HG03571 (cell line): ENCODE measurements at regions not wholly inside any gene's neighbourhood (a gene's known extent, or its start where the extent isn't known, plus 50 kb on each side); places are given as distances from the start of the nearest gene placed in this dataset.
"Not testable (repeated sequence)": the region's sequence is repeated elsewhere in the genome, so short reads cannot be mapped to it uniquely, and the experiment has no call there.

ENCODE experiments used
- ATAC-seq: cut with Tn5 transposase; IDR thresholded peaks from one replicate; pipeline ENCODE4 v1.9.1; 2021; ENCODE audit not compliant: unreplicated experiment

DNA sequence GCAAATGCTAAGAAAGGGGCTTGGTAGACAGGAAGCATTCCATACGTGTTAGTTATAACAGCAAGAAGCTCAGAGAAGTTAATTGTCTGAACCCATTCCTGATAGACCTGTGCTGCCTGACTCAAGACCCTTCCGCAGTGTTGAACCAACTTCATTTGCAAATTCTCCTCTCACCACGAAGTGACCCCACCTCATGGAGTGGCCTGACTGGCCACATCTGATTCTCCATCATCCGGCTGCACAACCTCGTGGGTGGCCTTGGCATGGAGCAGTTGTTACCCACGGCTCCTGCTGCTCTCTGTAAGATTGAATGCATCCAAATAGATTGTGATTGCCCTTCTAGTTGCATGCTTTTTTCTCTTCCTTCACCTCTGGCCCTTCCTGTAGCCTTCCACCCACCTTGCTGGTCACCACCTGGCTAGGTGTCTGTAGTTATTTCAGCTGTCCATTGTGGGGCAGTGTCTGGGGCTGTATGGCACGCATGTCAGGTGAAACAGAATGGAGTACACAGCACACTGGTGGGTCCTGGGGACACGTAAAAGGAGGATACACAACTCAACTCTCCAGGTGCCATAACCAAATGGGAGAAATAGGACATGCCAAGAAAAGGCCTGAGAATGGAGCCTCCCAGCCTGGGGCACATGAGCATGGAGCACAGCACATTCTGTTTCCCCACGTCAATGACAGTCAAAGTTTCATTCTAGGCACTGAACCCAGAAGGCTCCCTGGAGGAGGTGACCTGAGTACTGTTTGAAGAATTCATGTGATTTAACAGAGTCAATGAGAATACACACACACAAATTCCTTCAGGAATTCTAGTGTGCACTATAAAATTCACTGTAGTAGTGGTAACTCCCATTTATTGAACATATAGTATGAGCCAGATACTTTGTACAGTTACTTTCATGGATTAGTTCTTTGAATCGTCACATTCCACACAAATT lies 70.5 kb upstream of the PTCH1 start:
- no peak for ATAC-seq

DNA sequence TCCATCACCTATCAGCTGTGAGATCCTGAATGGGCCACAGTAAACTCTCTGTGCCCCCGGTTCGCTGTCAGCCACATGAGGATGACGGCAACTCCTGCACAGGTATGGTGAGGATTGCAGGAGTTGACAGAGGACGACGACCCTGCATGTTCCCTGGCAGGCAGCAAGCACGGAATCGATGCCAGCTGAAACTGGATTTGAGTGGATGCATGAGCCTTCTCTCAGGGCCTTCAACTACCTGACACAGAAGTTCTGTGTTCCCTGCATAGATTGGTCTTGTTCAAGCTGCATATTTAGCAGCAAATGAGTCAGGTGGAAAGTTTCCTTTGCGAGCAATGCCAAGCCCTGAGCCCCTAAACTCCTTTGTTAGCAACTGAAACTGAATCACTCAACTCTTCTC lies 69.6 kb upstream of the PTCH1 start:
- no peak for ATAC-seq

DNA sequence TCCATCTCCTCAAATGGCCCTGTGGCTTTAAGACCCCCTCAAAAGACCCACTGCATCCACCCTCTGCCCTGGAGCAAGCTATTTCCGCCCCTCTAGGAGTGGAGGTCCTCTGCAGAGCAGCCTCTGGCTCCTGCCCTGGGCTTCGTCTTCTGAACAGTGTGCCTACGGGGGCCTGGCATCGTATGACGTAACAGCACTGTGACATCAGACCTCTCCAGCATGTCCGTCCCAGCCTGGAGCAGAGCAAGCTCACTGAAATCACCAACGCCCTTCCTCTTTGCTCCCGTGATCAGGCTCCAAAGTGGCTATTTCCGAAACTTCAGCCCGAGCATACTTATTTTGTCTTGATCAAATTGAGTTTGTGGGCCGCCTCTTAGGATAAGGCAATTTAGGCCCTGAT lies 69.1 kb upstream of the PTCH1 start:
- ATAC-seq: no peak

DNA sequence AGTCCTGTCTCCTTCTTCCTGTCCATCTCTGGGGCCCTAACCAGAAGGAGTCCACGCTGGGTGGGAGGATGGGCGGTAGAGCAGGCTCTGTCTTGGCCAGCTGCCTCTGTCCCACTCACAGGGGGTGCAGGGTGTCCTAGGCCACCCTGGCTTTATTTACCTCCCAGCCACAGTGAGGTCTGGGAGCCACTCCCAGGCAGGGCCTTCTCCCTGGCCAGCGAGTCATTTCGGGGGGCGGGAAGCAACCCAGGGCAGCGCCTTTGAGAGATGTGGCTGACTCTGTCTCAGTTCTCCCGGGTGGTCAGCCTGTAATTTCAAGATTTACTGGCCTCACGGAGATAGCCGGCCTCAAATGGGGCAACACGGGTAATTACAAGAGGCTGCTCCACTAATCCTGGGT lies 67.4 kb upstream of the PTCH1 start:
- no peak for ATAC-seq

DNA sequence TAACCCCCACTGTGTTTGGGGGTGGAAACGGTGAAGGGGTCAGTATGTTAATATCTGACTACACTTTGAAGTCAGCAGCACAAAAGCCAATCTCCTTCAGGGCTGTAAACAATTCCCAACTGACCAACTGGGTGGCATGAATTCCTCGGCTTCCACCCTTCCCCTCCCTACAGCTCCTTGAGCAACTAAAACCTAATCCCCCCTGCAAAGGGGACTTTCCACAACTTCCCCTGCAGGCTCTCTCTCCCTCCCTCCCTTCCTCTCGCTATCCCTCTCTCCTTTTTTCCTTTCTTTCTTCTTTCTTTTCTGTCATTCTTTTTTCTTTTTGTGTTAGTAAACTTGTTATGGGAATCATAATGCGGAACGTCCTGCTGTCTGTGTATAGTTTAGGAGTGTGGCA lies 65.1 kb upstream of the PTCH1 start:
- ATAC-seq: no peak

DNA sequence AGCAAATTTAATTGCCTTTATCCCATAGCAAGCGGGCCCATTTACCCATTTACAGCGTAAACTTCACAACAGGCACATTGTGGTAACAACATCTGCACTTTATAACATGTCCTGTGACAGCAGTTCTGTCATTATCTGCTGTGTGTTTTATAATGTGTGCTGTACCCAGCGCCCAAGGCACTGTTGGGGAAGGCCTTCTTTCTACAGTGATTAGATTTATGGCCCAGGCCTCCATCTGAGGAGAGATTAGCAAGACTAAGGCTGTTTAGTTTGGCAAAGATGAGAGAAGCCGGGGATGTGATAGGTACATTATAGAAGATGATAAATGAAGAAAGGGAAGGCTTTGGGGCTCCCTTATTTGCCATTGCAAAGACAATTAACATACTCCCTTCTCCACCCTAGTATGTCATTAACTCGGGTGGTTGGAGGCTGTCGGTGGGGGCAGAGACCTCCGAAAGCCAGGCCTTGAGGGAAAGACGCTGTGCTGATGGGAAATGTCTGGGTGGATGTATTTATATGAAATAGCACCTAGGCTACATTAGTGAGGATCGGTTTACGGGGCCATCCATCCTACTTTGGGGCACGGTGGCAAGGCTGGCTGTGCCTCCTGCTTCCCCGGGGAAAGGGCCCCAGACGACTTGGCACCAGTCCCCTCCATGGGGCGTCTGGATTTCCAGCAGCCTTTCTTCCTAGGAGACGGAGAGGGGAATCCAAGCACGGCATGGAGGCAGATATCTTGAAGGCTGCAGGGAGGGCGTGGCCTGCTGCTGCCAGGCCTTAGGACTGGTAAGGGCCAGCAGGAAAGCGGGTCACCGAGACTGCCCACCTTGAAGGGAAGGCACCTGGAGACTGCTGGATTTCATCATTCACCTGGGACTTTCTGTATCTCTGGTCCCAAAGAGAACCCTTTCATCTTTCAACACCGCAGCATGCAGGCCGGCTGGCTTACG lies 64.3 kb upstream of the PTCH1 start:
- ATAC-seq: no peak

DNA sequence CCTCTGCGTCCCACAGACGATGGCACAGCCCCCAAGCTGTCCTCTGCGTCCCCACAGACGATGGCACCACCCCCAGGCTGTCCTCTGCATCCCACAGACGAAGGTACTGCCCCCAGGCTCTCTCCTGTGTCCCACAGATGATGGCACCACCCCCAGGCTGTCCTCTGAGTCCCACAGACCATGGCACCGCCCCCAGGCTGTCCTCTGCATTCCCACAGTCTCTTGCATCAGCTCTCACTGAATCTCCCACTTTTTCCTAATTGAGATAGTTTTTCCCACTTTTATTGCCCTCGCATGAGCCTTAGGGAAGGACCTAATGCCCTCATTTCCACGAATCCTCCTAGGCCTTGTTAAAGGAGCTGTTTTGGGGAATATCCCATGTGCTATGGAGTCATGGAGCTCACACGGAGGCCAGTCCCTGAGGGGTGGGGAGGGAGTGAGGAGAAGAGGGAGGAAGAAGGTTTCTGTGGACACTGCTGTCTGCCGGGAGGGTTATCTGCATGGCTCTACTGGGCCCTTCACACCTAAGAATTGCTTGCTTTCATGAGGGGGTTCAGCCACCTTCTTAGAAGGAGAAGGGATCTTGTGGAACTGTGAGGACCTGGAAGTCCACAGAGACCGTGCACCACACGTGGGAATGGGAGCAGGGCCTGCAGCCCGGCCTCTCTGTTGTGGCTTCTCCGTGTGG lies 58.2 kb upstream of the PTCH1 start:
- ATAC-seq: no peak

DNA sequence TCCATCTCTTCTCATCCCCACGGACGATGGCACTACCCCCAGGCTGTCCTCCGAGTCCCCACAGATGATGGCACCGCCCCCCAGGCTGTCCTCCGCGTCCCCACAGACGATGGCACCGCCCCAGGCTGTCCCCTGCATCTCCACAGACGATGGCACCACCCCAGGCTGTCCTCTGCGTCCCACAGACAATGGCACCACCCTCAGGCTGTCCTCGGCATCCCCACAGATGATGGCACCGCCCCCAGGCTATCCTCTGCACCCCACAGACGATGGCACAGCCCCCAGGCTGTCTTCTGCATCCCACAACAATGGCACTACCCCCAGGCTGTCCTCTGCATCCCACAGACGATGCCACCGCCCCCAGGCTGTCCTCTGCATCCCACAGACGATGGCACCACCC lies 57.4 kb upstream of the PTCH1 start:
- ATAC-seq: no peak

DNA sequence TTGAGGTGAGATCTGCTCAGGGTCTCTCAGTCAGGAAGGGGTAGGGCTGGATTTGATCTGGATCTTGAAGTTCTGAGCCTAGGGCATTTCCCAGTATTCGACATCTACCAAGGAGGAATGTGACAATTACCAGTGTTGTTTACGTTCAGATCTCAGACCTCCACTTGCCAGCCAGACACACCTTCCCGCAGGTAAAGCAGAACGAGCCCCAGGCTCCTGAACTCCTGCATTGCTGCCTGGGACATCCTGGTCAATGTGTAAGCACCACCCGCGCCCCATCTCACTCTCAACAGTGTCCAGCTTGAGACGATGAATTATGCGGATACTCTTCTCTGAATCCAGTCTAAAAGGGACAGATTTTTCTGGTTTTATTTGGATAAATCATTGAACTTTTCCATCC lies 56.7 kb upstream of the PTCH1 start:
- ATAC-seq: no peak

DNA sequence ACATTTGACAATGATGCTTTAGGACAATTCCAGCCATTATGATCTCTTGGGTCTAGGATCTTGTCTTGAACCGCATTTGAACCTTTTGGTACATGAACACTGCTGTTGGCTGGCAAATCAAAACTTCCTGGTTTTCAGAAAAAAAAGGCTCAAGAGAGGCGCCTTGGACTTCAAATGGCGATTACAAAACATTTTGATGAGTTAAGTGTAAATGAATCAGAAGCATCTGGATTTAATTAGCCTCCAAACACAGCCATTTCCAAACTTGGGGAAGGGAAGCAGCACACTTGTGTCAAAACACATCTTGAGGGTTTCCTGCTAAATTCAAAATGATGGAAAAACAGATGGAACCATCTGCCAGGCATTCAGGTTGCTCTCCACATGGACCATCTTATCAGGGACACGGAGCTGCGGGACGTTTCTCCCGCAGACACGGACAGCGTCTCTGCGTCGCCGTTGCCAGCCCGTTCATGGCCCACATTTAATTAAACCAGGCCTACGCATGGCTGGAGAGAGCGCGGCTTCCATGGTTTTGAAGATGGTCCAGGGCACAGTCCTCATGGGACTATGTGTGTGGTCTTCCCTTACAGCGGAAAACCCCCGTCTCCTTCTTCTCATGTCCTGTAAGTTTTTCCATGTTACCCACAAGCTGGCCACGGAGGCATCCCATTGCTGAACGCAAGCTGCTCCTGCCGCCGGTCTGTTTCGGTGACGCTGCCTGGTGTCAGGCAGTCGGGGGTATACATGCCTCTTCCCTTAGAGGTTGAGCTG lies 55.8 kb upstream of the PTCH1 start:
- ATAC-seq: no peak

DNA sequence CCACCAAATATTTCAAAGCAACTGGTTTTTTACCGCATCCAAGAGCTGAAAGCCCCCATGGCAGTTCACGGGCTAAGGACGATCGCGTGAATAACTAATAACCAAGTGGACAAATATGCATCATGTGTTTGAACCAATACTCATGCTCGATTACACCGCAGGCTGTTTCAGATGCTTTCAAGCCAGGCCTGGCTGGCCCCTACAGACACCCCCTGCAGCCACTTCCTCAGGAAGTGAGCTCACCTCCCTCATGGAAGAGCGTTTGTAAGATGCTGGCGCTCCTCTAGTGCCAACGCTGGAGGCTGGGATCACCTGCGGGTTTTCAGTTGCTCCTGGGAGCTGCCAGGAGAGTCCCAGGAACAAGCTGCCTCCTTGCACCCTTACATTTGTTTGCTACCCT lies 53.9 kb upstream of the PTCH1 start:
- ATAC-seq: no peak

DNA sequence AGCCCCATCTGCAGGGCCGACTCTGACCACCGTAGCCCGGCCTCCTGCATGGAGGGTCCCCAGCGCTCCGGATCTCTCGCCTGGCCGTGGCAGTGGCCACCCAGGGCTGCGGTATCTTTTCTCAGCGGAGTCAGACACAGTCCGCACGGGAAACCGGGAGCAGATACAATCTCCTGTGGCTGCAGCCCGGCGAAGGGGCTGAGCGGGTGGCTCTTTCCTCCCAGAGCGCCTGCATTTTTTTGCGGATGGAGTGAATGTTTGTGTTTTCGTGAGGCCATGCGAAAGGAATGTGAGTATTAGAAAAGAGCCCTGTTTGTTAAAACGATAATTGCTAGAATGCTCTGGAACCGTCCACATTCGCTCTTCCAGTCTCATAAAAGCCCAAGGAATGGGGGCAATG lies 53.4 kb upstream of the PTCH1 start:
- no peak for ATAC-seq

DNA sequence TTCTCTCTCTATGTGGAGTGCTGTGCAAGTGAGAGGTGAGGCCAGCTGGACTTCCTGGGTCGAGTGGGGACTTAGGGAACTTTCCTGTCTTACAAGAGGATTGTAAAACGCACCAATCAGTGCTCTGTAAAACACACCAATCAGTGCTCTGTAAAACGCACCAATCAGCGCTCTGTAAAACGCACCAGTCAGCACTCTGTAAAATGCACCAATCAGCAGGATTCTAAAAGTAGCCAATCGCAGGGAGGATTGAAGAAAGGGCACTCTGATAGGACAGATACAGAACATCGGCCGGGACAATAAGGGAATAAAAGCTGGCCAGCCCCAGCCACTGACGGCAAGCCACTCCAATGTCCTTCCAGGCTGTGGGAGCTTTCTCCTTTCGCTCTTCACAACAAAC lies 52.0 kb upstream of the PTCH1 start:
- not testable (repeated sequence) for ATAC-seq
